GM12872 (cell line): ENCODE measurements at regions not wholly inside any gene's neighbourhood (a gene's known extent, or its start where the extent isn't known, plus 50 kb on each side); places are given as distances from the start of the nearest gene placed in this dataset.

Source experiments
- CTCF ChIP-seq: IDR thresholded peaks from 3 replicates; pipeline ENCODE4 v1.5.1; 2011; ENCODE audit warnings: low read depth, mild to moderate bottlenecking, low read length, moderate library complexity; ENCODE audit not compliant: insufficient read depth

GRCh38 chr5:106875591-106876297, 795.0 kb downstream of the EFNA5 start:
- peak; percentile 71 for TF ChIP-seq CTCF

GRCh38 chr5:106874974-106875373, 795.8 kb downstream of the EFNA5 start:
- TF ChIP-seq CTCF: no peak

- no peak for TF ChIP-seq CTCF
These were observed 796.2 kb downstream of the EFNA5 start for GRCh38 chr5:106874531-106874930.

GRCh38 chr5:106873568-106873967, 797.2 kb downstream of the EFNA5 start:
- no peak for TF ChIP-seq CTCF

- no peak for TF ChIP-seq CTCF
These were observed 805.5 kb downstream of the EFNA5 start for GRCh38 chr5:106865279-106865678.

GRCh38 chr5:106862450-106863193, 808.1 kb downstream of the EFNA5 start:
- no peak for TF ChIP-seq CTCF

GRCh38 chr5:106860398-106861044, 810.2 kb downstream of the EFNA5 start:
- no peak for TF ChIP-seq CTCF
